ENCODE measurements at regions not wholly inside any gene's neighbourhood (a gene's known extent, or its start where the extent isn't known, plus 50 kb on each side); places are given as distances from the start of the nearest gene placed in this dataset.

DNA sequence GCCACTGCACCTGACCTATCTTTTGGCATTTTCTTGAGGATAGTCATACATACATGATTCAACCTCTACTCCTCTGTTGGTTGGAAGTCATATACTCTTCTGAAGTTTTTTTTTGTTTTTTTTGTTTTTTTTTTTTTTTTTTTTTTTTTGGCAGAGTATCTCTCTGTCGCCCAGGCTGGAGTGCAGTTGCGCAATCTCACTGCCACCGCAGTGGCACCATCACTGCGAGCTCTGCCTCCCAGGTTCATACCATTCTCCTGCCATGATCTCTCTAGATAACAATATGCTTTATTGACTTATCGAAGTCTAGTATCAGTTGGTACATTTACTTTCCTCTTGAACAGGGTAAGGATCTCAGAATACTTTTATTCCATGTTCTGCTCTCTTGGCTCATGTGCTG lies 224.2 kb upstream of the WSCD1 start:
- TF ChIP-seq, protein P1, sequence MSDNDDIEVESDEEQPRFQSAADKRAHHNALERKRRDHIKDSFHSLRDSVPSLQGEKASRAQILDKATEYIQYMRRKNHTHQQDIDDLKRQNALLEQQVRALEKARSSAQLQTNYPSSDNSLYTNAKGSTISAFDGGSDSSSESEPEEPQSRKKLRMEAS (IDR thresholded peaks at IDR 0.05): no peak
- TF ChIP-seq HNF4G (IDR thresholded peaks at IDR 0.05) (no peak), NR2F2 (IDR thresholded peaks at IDR 0.05) (no peak), SP1 (IDR thresholded peaks at IDR 0.05) (no peak), FOXA2 (IDR thresholded peaks at IDR 0.05) (no peak)
- TF ChIP-seq, protein P2, sequence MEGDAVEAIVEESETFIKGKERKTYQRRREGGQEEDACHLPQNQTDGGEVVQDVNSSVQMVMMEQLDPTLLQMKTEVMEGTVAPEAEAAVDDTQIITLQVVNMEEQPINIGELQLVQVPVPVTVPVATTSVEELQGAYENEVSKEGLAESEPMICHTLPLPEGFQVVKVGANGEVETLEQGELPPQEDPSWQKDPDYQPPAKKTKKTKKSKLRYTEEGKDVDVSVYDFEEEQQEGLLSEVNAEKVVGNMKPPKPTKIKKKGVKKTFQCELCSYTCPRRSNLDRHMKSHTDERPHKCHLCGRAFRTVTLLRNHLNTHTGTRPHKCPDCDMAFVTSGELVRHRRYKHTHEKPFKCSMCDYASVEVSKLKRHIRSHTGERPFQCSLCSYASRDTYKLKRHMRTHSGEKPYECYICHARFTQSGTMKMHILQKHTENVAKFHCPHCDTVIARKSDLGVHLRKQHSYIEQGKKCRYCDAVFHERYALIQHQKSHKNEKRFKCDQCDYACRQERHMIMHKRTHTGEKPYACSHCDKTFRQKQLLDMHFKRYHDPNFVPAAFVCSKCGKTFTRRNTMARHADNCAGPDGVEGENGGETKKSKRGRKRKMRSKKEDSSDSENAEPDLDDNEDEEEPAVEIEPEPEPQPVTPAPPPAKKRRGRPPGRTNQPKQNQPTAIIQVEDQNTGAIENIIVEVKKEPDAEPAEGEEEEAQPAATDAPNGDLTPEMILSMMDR (IDR thresholded peaks at IDR 0.05; ENCODE audit: low read depth, low read length, missing input control): no peak
- Histone ChIP-seq H3K4me3 (ENCODE audit: low read depth in 1 of 3, low read length in 3 of 3) (no peak overlapping the region), H3K9me3 (ENCODE audit: control insufficient read depth in 4 of 4, low read length in 3 of 4) (no peaks in the 10 kb centered on the region), H3K36me3 (ENCODE audit: control insufficient read depth in 4 of 4, insufficient read depth in 3 of 4, low read depth in 1 of 4, low read length in 3 of 4) (no peaks in the 10 kb centered on the region), H3K9ac (ENCODE audit: low read depth in 1 of 2, low read length in 2 of 2) (no peak overlapping the region), H3K27me3 (ENCODE audit: control insufficient read depth in 4 of 4, insufficient read depth in 4 of 4, low read length in 3 of 4) (peaks cover 0 to 3% (median 0%) of the 10 kb centered on the region in 4 donors), H3K27ac (ENCODE audit: low read depth in 1 of 2, low read length in 2 of 2) (no peak overlapping the region), H3K4me1 (ENCODE audit: control insufficient read depth in 4 of 4, insufficient read depth in 4 of 4, low read length in 3 of 4) (no peaks in the 10 kb centered on the region)
- 61% methylated on average over 5 of the region's 5 CpGs for WGBS
- no peak for DNase-seq (ENCODE audit: low spot score)

- no peaks in the 10 kb centered on the region for H3K9me3 ChIP-seq (ENCODE audit: control insufficient read depth in 4 of 4, low read length in 3 of 4)
- H3K27me3 ChIP-seq (ENCODE audit: control insufficient read depth in 4 of 4, insufficient read depth in 4 of 4, low read length in 3 of 4): no peaks in the 10 kb centered on the region
- no peaks in the 10 kb centered on the region for H3K4me1 ChIP-seq (ENCODE audit: control insufficient read depth in 4 of 4, insufficient read depth in 4 of 4, low read length in 3 of 4)
- H3K9ac ChIP-seq (ENCODE audit: low read depth in 1 of 2, low read length in 2 of 2): no peak overlapping the region
- 89% methylated on average over 7 of the region's 7 CpGs for WGBS
- H3K36me3 ChIP-seq (ENCODE audit: control insufficient read depth in 4 of 4, insufficient read depth in 3 of 4, low read depth in 1 of 4, low read length in 3 of 4): no peaks in the 10 kb centered on the region
- H3K27ac ChIP-seq (ENCODE audit: low read depth in 1 of 2, low read length in 2 of 2): no peak overlapping the region
- no peak overlapping the region for H3K4me3 ChIP-seq (ENCODE audit: low read depth in 1 of 3, low read length in 3 of 3)
- no peak for DNase-seq (ENCODE audit: low spot score)
- TF ChIP-seq NR2F2 (IDR thresholded peaks at IDR 0.05) (no peak), HNF4A (conservative IDR thresholded peaks at IDR 0.05) (no peak), HNF4G (IDR thresholded peaks at IDR 0.05) (no peak), RAD21 (IDR thresholded peaks at IDR 0.05) (no peak), GABPA (IDR thresholded peaks at IDR 0.05 in 1 of 2, conservative IDR thresholded peaks at IDR 0.05 in 1 of 2) (no peak), EGR1 (IDR thresholded peaks at IDR 0.05; ENCODE audit: low read depth in 2 of 2) (no peak), RXRA (IDR thresholded peaks at IDR 0.05) (no peak), FOXA2 (IDR thresholded peaks at IDR 0.05) (no peak), JUND (IDR thresholded peaks at IDR 0.05) (no peak), TAF1 (conservative IDR thresholded peaks at IDR 0.05) (no peak), ATF3 (IDR thresholded peaks at IDR 0.05) (no peak), YY1 (IDR thresholded peaks at IDR 0.05) (no peak), FOXA1 (IDR thresholded peaks at IDR 0.05) (no peak), ZBTB33 (IDR thresholded peaks at IDR 0.05) (no peak), SP1 (IDR thresholded peaks at IDR 0.05) (no peak)
- TF ChIP-seq, protein P3, sequence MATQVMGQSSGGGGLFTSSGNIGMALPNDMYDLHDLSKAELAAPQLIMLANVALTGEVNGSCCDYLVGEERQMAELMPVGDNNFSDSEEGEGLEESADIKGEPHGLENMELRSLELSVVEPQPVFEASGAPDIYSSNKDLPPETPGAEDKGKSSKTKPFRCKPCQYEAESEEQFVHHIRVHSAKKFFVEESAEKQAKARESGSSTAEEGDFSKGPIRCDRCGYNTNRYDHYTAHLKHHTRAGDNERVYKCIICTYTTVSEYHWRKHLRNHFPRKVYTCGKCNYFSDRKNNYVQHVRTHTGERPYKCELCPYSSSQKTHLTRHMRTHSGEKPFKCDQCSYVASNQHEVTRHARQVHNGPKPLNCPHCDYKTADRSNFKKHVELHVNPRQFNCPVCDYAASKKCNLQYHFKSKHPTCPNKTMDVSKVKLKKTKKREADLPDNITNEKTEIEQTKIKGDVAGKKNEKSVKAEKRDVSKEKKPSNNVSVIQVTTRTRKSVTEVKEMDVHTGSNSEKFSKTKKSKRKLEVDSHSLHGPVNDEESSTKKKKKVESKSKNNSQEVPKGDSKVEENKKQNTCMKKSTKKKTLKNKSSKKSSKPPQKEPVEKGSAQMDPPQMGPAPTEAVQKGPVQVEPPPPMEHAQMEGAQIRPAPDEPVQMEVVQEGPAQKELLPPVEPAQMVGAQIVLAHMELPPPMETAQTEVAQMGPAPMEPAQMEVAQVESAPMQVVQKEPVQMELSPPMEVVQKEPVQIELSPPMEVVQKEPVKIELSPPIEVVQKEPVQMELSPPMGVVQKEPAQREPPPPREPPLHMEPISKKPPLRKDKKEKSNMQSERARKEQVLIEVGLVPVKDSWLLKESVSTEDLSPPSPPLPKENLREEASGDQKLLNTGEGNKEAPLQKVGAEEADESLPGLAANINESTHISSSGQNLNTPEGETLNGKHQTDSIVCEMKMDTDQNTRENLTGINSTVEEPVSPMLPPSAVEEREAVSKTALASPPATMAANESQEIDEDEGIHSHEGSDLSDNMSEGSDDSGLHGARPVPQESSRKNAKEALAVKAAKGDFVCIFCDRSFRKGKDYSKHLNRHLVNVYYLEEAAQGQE (IDR thresholded peaks at IDR 0.05): no peak
- TF ChIP-seq, protein P2 (IDR thresholded peaks at IDR 0.05; ENCODE audit: low read depth, low read length, missing input control): no peak
- TF ChIP-seq, protein P1 (IDR thresholded peaks at IDR 0.05): no peak
These were observed 215.2 kb upstream of the WSCD1 start for GRCh38 chr17:5854871-5855554.
